ENCODE measurements at regions not wholly inside any gene's neighbourhood (a gene's known extent, or its start where the extent isn't known, plus 50 kb on each side); places are given as distances from the start of the nearest gene placed in this dataset.

DNA sequence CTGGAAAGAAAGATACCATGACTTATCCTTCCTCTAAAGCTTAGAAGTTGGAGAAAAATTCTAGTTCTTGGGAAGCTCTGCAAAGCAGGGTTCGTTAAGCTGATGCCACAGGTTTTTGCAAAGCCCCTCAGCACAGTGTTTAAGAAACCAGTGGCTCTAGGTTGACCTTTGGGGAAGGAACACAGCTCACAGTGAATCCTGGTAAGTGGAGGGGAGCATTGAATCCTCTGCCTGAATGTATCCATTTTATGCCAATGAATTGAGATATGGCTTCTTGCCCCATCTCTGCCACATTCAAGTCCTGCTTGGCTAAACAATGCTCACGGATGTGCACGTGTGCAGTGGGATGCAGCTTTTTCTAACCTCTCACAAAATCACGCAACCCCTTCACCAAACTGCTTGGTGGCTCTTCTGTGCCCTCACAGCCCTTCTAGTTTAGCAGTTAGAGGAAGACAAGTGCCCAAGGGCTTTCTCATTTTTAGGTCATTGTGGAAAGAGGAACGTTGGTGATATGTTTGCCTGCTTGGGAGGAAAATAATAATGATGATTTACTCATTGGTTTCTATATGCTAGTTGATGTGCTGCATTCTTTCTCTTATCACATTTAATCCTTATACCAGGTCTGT is 111.3 kb downstream of the DAD1 start:
- TF ChIP-seq, protein P1, sequence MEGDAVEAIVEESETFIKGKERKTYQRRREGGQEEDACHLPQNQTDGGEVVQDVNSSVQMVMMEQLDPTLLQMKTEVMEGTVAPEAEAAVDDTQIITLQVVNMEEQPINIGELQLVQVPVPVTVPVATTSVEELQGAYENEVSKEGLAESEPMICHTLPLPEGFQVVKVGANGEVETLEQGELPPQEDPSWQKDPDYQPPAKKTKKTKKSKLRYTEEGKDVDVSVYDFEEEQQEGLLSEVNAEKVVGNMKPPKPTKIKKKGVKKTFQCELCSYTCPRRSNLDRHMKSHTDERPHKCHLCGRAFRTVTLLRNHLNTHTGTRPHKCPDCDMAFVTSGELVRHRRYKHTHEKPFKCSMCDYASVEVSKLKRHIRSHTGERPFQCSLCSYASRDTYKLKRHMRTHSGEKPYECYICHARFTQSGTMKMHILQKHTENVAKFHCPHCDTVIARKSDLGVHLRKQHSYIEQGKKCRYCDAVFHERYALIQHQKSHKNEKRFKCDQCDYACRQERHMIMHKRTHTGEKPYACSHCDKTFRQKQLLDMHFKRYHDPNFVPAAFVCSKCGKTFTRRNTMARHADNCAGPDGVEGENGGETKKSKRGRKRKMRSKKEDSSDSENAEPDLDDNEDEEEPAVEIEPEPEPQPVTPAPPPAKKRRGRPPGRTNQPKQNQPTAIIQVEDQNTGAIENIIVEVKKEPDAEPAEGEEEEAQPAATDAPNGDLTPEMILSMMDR (IDR thresholded peaks at IDR 0.05): no peak
- no peak for TF ChIP-seq POLR2A (IDR thresholded peaks at IDR 0.05)
